ENCODE measurements at regions not wholly inside any gene's neighbourhood (a gene's known extent, or its start where the extent isn't known, plus 50 kb on each side); places are given as distances from the start of the nearest gene placed in this dataset.

- H3K9ac ChIP-seq (ENCODE audit: low read length) = no peak overlapping the region
- H3K4me3 ChIP-seq (replicated peaks in 1 of 2; ENCODE audit: low read depth in 1 of 2, low read length in 2 of 2) = no peak overlapping the region
- no peak for TF ChIP-seq ZFX (IDR thresholded peaks at IDR 0.05)
- no peak for TF ChIP-seq RAD21 (IDR thresholded peaks at IDR 0.05; ENCODE audit: low read depth)
- no peak for TF ChIP-seq SRF (IDR thresholded peaks at IDR 0.05; ENCODE audit: low read depth)
- no peak for TF ChIP-seq REST (IDR thresholded peaks at IDR 0.05; ENCODE audit: low read depth)
- no peak for TF ChIP-seq MAX (IDR thresholded peaks at IDR 0.05)
- no peak for TF ChIP-seq JUND (IDR thresholded peaks at IDR 0.05)
- no peak for TF ChIP-seq ELF1 (IDR thresholded peaks at IDR 0.05; ENCODE audit: borderline replicate concordance, low read depth)
- no peak for TF ChIP-seq EZH2 (IDR thresholded peaks at IDR 0.05)
- H3K4me2 ChIP-seq (ENCODE audit: low read length) = no peak overlapping the region
- H3K27ac ChIP-seq (ENCODE audit: low read depth, low read length) = no peak overlapping the region
- H3K9me2 ChIP-seq (ENCODE audit: insufficient read depth) = no peaks in the 10 kb centered on the region
- DNase-seq (ENCODE audit: low read depth, low spot score) = no peak
- no peak overlapping the region for H2AFZ ChIP-seq (ENCODE audit: low read depth, low read length, poor library complexity, severe bottlenecking)
- H3K27me3 ChIP-seq (ENCODE audit: insufficient read depth, low read length) = no peaks in the 10 kb centered on the region
- H3K9me3 ChIP-seq (ENCODE audit: control insufficient read depth in 1 of 2, insufficient read depth in 1 of 2, low read depth in 1 of 2, low read length in 2 of 2) = no peaks in the 10 kb centered on the region
- no peaks in the 10 kb centered on the region for H3K4me1 ChIP-seq (ENCODE audit: control insufficient read depth in 1 of 2, insufficient read depth in 2 of 2, low read length in 2 of 2)
- no peaks in the 10 kb centered on the region for H3K36me3 ChIP-seq (ENCODE audit: control insufficient read depth in 1 of 2, insufficient read depth in 2 of 2, low read length in 2 of 2)
- no peaks in the 10 kb centered on the region for H3K79me2 ChIP-seq (ENCODE audit: insufficient read depth, low read length)
- no TSS peak for BruUV-seq (replicated peaks)
- ChIA-PET CTCF (no interaction called here), POLR2A (no interaction called here), RAD21 (ENCODE audit: low non-redundant PET in 1 of 2, low total read pairs in 2 of 2, uncharacterized antibody in 2 of 2, unreplicated experiment in 2 of 2) (no interaction called here)
- ATAC-seq = no peak
- no peaks in the 10 kb centered on the region for H4K20me1 ChIP-seq (ENCODE audit: insufficient read depth)
- intact Hi-C loops (cut with micrococcal nuclease) = no loop called here
These were observed 336.7 kb upstream of the ID2 start for GRCh38 chr2:8345200-8345599.

- DNase-seq (ENCODE audit: low read depth, low spot score) = no peak
- Histone ChIP-seq H3K4me3 (replicated peaks in 1 of 2; ENCODE audit: low read depth in 1 of 2, low read length in 2 of 2) (no peak overlapping the region), H4K20me1 (ENCODE audit: insufficient read depth) (no peaks in the 10 kb centered on the region), H3K27ac (ENCODE audit: low read depth, low read length) (no peak overlapping the region), H3K4me1 (ENCODE audit: control insufficient read depth in 1 of 2, insufficient read depth in 2 of 2, low read length in 2 of 2) (no peaks in the 10 kb centered on the region), H3K9me2 (ENCODE audit: insufficient read depth) (no peaks in the 10 kb centered on the region), H3K27me3 (ENCODE audit: insufficient read depth, low read length) (no peaks in the 10 kb centered on the region), H3K4me2 (ENCODE audit: low read length) (no peak overlapping the region), H3K79me2 (ENCODE audit: insufficient read depth, low read length) (no peaks in the 10 kb centered on the region), H3K36me3 (ENCODE audit: control insufficient read depth in 1 of 2, insufficient read depth in 2 of 2, low read length in 2 of 2) (no peaks in the 10 kb centered on the region), H3K9me3 (ENCODE audit: control insufficient read depth in 1 of 2, insufficient read depth in 1 of 2, low read depth in 1 of 2, low read length in 2 of 2) (no peaks in the 10 kb centered on the region), H2AFZ (ENCODE audit: low read depth, low read length, poor library complexity, severe bottlenecking) (no peak overlapping the region), H3K9ac (ENCODE audit: low read length) (no peak overlapping the region)
- BruUV-seq (replicated peaks) = no TSS peak
- CTCF ChIA-PET = no interaction called here
- RAD21 ChIA-PET (ENCODE audit: low non-redundant PET in 1 of 2, low total read pairs in 2 of 2, uncharacterized antibody in 2 of 2, unreplicated experiment in 2 of 2) = no interaction called here
- no peak for ATAC-seq
- intact Hi-C loops (cut with micrococcal nuclease) = no loop called here
- POLR2A ChIA-PET = interaction anchor here (1.1 kb wide), 1 partner anchor 336 kb away, joined by 3 read pairs; the partner anchor contains the start of gene ID2
- TF ChIP-seq POLR2A (IDR thresholded peaks at IDR 0.05; ENCODE audit: borderline replicate concordance, extremely low read depth, insufficient read depth, insufficient read length) (no peak), CBX3 (IDR thresholded peaks at IDR 0.05; ENCODE audit: low read depth) (no peak), MAX (IDR thresholded peaks at IDR 0.05) (no peak), EGR1 (IDR thresholded peaks at IDR 0.05; ENCODE audit: low read depth) (no peak), YY1 (IDR thresholded peaks at IDR 0.05; ENCODE audit: extremely low read depth, insufficient replicate concordance, low read depth, low read length) (no peak), FOSL1 (IDR thresholded peaks at IDR 0.05; ENCODE audit: low read depth) (no peak), EZH2phosphoT487 (IDR thresholded peaks at IDR 0.05; ENCODE audit: borderline replicate concordance) (no peak), JUND (IDR thresholded peaks at IDR 0.05) (no peak), TCF7L2 (IDR thresholded peaks at IDR 0.05; ENCODE audit: borderline replicate concordance, extremely low read depth, insufficient read depth, insufficient read length) (no peak), SIN3A (IDR thresholded peaks at IDR 0.05; ENCODE audit: low read depth) (no peak), ZBTB33 (IDR thresholded peaks at IDR 0.05; ENCODE audit: extremely low read depth, insufficient replicate concordance, low read length) (no peak)
These were observed 335.6 kb upstream of the ID2 start for GRCh38 chr2:8346208-8346607.
